Fibroblast of lung (primary cell): ENCODE measurements at regions not wholly inside any gene's neighbourhood (a gene's known extent, or its start where the extent isn't known, plus 50 kb on each side); places are given as distances from the start of the nearest gene placed in this dataset.

Experiments
- DNase-seq, 2 donors: peaks; one replicate each; pipeline versions ENCODE4 v3.0.0 to v3.0.0-alpha.2; 2010; ENCODE audit warnings: low read depth in 2 of 2
- H2AFZ ChIP-seq: 2 replicates; pipeline ENCODE4 v1.5.1; 2012; ENCODE audit warnings: low read length, control low read depth, inconsistent platforms
- H3K27ac ChIP-seq: 2 replicates; pipeline ENCODE4 v1.5.1; 2011; ENCODE audit warnings: low read length, control low read depth; ENCODE audit not compliant: insufficient read depth
- H3K27me3 ChIP-seq: 2 replicates; pipeline ENCODE4 v1.5.1; 2011; ENCODE audit warnings: mild to moderate bottlenecking, low read length; ENCODE audit not compliant: control insufficient read depth, insufficient read depth
- H3K36me3 ChIP-seq: 2 replicates; pipeline ENCODE4 v1.5.1; 2011; ENCODE audit warnings: low read length; ENCODE audit not compliant: control insufficient read depth, insufficient read depth
- H3K4me1 ChIP-seq: 2 replicates; pipeline ENCODE4 v1.5.1; 2011; ENCODE audit warnings: low read length; ENCODE audit not compliant: control insufficient read depth, insufficient read depth; ENCODE audit errors: extremely low read depth
- H3K4me2 ChIP-seq: 2 replicates; pipeline ENCODE4 v1.5.1; 2011; ENCODE audit warnings: low read length, control low read depth; ENCODE audit not compliant: insufficient read depth; ENCODE audit errors: extremely low read depth
- H3K4me3 ChIP-seq, 4 experiments: fragments of 200-600 bp in 1 of 4; sonication (generic) in 1 of 4; replicated peaks in 1 of 4; 2 replicates each; pipeline ENCODE4 v1.5.1; 2011 to 2016; ENCODE audit warnings: low read length in 4 of 4, low read depth in 3 of 4, mild to moderate bottlenecking in 3 of 4, control low read depth in 2 of 4, inconsistent platforms in 1 of 4, mixed read lengths in 1 of 4; ENCODE audit not compliant: insufficient read depth in 1 of 4; ENCODE audit errors: control extremely low read depth in 1 of 4
- H3K79me2 ChIP-seq: 2 replicates; pipeline ENCODE4 v1.5.1; 2012; ENCODE audit warnings: mild to moderate bottlenecking, low read length, inconsistent platforms; ENCODE audit not compliant: control insufficient read depth, insufficient read depth
- H3K9ac ChIP-seq: 2 replicates; pipeline ENCODE4 v1.5.1; 2011; ENCODE audit warnings: mild to moderate bottlenecking, low read length, control low read depth; ENCODE audit not compliant: insufficient read depth
- H3K9me3 ChIP-seq: 2 replicates; pipeline ENCODE4 v1.5.1; 2012; ENCODE audit warnings: low read depth, low read length; ENCODE audit not compliant: control insufficient read depth, insufficient read depth
- H4K20me1 ChIP-seq: 2 replicates; pipeline ENCODE4 v1.5.1; 2011; ENCODE audit warnings: low read length; ENCODE audit not compliant: control insufficient read depth, insufficient read depth; ENCODE audit errors: extremely low read depth
- EZH2 ChIP-seq: IDR thresholded peaks from 2 replicates; pipeline ENCODE4 v1.5.1; 2012; ENCODE audit warnings: low read length, control low read depth, mild to moderate bottlenecking; ENCODE audit errors: missing control alignments
- TF ChIP-seq, protein P1 (sequence below), 2 donors: IDR thresholded peaks in 1 of 2; conservative IDR thresholded peaks in 1 of 2; 1 replicate in 1 of 2; 2 replicates in 1 of 2; pipeline ENCODE4 v1.5.1; 2011 to 2012; ENCODE audit warnings: low read length in 2 of 2, control low read depth in 1 of 2, inconsistent platforms in 1 of 2, low read depth in 1 of 2, mild to moderate bottlenecking in 1 of 2

- Histone ChIP-seq H2AFZ (no peak overlapping the region), H3K4me1 (no peaks in the 10 kb centered on the region), H3K4me3 (no peak overlapping the region), H3K79me2 (no peaks in the 10 kb centered on the region), H3K27me3 (no peaks in the 10 kb centered on the region), H3K9ac (no peak overlapping the region), H3K9me3 (no peaks in the 10 kb centered on the region), H3K4me2 (no peak overlapping the region), H3K27ac (no peak overlapping the region), H4K20me1 (no peaks in the 10 kb centered on the region), H3K36me3 (no peaks in the 10 kb centered on the region)
- no peak for DNase-seq
- TF ChIP-seq, protein P1, sequence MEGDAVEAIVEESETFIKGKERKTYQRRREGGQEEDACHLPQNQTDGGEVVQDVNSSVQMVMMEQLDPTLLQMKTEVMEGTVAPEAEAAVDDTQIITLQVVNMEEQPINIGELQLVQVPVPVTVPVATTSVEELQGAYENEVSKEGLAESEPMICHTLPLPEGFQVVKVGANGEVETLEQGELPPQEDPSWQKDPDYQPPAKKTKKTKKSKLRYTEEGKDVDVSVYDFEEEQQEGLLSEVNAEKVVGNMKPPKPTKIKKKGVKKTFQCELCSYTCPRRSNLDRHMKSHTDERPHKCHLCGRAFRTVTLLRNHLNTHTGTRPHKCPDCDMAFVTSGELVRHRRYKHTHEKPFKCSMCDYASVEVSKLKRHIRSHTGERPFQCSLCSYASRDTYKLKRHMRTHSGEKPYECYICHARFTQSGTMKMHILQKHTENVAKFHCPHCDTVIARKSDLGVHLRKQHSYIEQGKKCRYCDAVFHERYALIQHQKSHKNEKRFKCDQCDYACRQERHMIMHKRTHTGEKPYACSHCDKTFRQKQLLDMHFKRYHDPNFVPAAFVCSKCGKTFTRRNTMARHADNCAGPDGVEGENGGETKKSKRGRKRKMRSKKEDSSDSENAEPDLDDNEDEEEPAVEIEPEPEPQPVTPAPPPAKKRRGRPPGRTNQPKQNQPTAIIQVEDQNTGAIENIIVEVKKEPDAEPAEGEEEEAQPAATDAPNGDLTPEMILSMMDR (conservative IDR thresholded peaks at IDR 0.05 in 1 of 2, IDR thresholded peaks at IDR 0.05 in 1 of 2; ENCODE audit: low read depth in 1 of 2, low read length in 2 of 2): no peak
- no peak for TF ChIP-seq EZH2
Observed at GRCh38 chr19:28301961-28302360, 911.0 kb downstream of the UQCRFS1 start.

- H3K4me2 ChIP-seq: no peak overlapping the region
- H4K20me1 ChIP-seq: no peaks in the 10 kb centered on the region
- no peak overlapping the region for H3K9ac ChIP-seq
- H3K27ac ChIP-seq: no peak overlapping the region
- H3K9me3 ChIP-seq: no peaks in the 10 kb centered on the region
- no peaks in the 10 kb centered on the region for H3K27me3 ChIP-seq
- TF ChIP-seq EZH2: no peak
- TF ChIP-seq, protein P1 (conservative IDR thresholded peaks at IDR 0.05 in 1 of 2, IDR thresholded peaks at IDR 0.05 in 1 of 2; ENCODE audit: low read depth in 1 of 2, low read length in 2 of 2): no peak
- no peaks in the 10 kb centered on the region for H3K79me2 ChIP-seq
- H2AFZ ChIP-seq: no peak overlapping the region
- H3K4me3 ChIP-seq: no peak overlapping the region
- DNase-seq: no peak
- H3K36me3 ChIP-seq: no peaks in the 10 kb centered on the region
- H3K4me1 ChIP-seq: no peaks in the 10 kb centered on the region
Observed at GRCh38 chr19:28301463-28301862, 911.5 kb downstream of the UQCRFS1 start.

DNA sequence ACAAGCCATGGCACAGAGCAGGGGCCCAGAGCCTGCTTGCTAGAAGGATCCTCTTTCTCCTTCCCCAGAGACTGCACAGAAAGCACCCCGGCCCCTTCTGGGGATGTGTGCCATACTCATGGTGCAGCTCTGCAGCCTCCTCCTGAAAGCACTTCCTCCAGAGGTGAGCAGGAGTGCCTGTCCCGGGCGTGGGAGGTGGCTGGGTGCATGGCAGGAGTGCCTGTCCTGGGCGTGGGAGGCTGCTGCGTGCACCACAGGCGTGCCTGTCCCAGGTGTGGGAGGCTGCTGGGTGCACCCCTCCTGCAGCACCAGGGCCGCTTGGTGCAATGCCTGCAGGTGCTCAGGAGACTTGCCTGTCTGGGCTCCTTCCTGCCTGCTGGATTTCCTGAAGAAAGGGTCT lies 913.3 kb downstream of the UQCRFS1 start:
- Histone ChIP-seq H3K4me3 (no peak overlapping the region), H3K79me2 (no peaks in the 10 kb centered on the region), H3K36me3 (no peaks in the 10 kb centered on the region), H3K9me3 (no peaks in the 10 kb centered on the region), H3K4me2 (no peak overlapping the region), H4K20me1 (no peaks in the 10 kb centered on the region), H3K4me1 (no peaks in the 10 kb centered on the region), H3K27ac (no peak overlapping the region), H2AFZ (no peak overlapping the region), H3K27me3 (no peaks in the 10 kb centered on the region), H3K9ac (no peak overlapping the region)
- DNase-seq: no peak
- TF ChIP-seq EZH2: no peak
- TF ChIP-seq, protein P1 (conservative IDR thresholded peaks at IDR 0.05 in 1 of 2, IDR thresholded peaks at IDR 0.05 in 1 of 2; ENCODE audit: low read depth in 1 of 2, low read length in 2 of 2): no peak
